GM03348 (cell line): ENCODE measurements at regions not wholly inside any gene's neighbourhood (a gene's known extent, or its start where the extent isn't known, plus 50 kb on each side); places are given as distances from the start of the nearest gene placed in this dataset.
A peak's percentile ranks its signal among the peaks of the same experiment; 100 is the strongest.

Experiments used
- DNase-seq: peaks from one replicate; pipeline ENCODE4 v3.0.0; 2012; ENCODE audit warnings: low spot score

DNA sequence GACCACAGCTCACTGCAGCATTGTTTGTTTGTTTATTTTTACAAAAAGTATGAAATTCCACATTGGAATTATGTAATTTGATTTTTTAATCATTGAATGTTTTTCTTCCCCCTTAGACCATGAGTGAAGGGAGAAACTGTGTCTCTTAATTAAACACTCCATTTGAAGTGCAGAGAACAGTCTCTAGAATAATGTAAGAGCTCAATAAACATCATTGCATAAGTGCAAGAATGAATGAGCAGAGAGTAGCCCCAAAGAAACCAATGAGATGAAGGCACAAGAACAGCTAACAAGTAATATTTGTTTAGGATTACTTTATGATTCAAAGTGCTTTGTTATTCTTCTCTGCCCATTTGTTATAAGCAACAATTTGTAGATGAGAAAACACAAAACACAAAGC is 921.3 kb upstream of the LCORL start:
- no peak for DNase-seq

DNA sequence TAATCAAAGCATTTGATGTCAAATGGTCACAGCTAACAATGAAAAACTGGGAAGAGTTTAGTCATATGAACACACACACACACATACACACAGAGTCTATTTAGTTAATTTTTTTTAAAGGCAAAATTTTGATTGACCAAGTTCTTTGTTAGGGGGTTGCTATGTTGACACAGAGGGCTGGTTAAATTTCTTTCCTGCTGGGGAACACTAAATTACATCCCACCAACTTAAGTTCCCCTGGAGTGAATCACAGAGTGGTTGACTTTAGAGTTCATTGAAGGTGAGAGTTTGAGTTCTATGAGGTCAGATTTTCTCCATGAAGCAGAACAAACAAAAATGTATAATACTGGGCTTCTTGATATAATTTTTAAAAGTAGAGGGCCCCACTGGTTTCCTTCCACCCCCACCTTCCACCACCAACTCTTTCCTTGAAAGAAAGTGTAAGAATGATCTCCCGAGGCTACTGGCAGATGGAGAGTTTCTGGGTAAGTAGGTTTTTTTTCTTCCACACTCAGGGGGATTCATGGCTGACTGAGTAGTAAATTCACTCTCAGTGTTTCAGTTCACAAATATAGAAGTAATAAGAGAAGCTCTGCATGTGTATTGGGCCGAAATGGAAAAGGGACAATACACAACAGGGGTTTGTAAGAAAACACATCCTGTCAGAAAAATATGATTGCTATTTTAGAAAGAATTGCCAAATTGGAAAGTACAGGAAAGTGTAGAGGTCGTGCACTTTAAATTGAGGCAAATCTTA is 917.0 kb upstream of the LCORL start:
- no peak for DNase-seq

- no peak for DNase-seq
Observed at GRCh38 chr4:18937746-18938145, 916.2 kb upstream of the LCORL start.

GRCh38 chr4:18937080-18937479 is 915.5 kb upstream of the LCORL start:
- no peak for DNase-seq

DNA sequence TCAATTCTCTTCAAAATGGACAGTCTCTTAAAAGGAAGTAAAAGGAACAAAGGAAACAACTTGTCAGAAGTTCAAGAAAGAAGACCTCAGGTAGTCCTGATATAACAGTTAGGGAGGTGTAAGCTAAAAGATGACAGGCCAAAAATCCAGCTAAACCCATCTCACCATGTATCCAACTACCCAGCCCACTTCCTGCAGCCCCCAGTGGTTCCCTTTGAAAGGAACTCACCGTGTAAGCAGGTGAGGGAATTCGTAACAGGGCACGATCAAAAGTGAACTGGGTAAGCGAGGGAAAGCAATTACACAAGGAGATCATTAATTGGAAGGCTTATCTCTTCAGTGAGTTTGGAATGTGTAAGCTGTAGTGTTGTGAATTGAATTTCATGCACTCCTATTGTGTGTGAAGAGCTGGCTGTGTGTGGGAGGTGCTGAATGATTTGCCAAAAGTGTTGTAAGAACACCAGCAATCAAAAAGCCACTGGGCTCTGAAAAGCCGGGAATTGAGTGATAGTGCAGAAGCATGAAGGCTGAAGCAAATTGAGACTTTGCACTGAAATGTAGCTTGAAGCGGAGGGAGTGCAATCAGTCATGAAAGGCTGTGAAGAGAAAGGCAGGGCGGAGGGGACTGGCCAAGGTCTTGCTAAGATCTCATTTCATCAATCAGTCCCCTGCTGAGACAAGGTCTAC is 914.2 kb upstream of the LCORL start:
- no peak for DNase-seq

DNA sequence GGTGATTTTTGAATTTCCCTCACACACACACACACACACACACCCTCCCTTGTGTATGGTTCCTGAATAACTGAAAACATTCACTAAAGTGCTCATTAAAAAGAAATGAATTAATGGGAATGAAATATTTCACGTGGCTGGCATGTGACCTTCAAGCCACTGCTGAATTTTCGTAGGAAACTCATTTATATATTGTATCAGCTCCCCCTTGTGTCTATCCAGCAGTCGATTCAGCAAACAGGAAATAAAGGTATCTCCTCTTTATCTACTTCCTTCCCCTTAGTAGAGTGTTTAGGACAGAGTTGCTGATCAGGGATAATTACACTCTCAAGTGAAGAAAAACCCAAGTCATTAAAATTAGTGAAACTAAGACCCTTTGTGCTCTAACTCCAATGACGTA is 912.6 kb upstream of the LCORL start:
- DNase-seq: peak; percentile 2

- DNase-seq: no peak
Observed at GRCh38 chr4:18932730-18933339, 911.3 kb upstream of the LCORL start.

DNA sequence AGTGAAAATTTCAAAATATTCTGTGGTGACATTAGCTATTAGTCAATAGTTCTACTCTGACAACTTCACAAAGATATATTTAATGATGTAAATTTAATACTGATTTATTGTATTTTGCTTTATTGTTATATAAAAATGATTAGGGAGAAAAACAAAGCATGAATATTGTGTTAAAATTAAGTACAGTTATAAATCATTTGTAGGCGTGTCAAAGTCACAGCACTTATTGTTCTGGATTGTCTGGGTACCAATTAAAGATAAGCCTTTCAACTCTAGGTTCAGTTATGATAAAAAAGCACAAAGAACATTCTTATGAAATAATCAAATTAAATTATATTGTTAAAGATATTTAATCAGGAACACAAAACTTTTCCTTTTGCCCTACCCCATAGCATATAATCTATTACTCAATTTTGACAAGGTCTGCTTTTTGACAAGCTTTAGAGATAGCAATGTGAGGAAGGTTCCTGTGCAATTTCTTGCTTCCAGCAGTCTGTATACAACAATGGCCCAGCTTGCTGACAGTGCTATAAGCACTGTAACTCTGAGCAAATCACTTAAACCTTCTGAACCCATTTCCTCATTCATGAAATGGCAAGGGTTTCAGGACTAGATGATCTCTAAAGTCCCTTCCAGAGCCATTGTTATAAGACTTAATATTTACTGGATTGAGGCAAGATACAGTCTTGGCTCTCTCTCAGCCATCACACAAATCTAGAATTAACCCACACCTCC is 910.3 kb upstream of the LCORL start:
- DNase-seq: no peak

DNA sequence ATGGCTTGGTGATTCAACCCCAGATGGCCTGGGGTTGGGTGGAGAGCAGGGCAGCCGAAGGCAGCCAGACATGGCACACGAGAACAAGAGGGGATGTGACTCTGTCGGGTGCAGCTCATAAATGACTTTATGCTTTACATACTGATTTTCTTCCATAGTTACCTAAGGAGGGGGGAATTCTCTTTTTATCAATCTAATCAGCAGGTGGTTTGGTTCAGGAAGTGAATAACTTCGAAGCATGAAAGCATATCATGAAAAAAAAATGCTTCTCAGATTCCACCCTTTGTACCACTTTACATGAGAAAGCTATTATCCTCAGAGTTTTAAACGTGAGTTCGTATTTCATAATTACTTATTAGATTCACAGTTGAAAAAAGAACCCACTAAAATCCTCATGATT is 908.9 kb upstream of the LCORL start:
- DNase-seq: no peak

DNA sequence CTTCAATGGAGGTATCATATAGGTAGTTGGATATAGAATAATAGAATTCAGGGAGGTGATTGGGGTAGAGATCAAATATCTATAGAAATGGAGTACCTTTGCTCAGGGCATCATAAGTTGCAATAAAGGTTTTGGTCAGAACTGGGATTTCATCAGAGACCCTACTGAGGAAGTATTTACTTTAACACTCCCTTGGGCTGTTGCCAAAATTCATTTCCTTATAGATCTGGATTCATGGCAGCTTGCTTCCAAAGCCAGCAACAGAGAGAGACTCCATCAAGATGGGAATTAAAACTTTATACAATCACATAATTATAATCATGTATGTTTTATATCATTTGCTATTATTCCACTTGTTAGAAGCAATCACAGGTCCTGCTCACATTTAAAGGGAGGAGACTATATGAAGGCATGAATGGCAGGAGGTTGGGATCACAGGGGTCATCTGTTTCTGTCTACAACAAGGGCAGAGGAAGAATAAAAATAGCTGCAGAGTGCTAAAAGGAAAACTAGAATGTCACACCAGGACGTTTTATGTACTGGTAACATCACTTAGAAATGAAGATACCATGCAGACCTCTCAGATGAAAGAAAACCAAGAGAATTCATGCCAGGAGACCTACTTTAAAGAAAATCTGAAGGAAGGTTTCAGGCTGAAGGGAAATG is 902.1 kb upstream of the LCORL start:
- DNase-seq: no peak

GRCh38 chr4:18917689-18918088 is 896.1 kb upstream of the LCORL start:
- DNase-seq: no peak

DNA sequence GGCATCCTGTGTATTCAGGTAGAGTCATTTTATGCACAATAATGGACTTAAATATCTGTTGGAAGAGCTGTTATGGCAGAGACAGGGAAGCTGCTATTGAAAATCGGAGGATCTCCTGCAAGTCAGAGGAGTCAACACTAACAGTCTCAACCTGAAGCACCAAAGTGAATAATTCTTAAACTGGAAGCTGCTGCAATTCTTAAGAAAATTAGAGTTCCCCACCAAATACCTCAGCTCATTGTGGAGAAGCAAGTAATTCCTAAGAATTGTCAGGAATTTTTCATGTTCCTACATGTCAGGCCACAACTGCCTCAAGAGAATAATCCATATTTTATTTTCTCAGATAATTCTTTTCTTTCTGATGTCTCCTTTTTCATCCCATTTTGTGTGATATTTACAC is 892.6 kb upstream of the LCORL start:
- DNase-seq: no peak

GRCh38 chr4:18894928-18895327 is 873.4 kb upstream of the LCORL start:
- no peak for DNase-seq

- peak; percentile 60 for DNase-seq
Observed at GRCh38 chr4:18882468-18882867, 860.9 kb upstream of the LCORL start.

DNA sequence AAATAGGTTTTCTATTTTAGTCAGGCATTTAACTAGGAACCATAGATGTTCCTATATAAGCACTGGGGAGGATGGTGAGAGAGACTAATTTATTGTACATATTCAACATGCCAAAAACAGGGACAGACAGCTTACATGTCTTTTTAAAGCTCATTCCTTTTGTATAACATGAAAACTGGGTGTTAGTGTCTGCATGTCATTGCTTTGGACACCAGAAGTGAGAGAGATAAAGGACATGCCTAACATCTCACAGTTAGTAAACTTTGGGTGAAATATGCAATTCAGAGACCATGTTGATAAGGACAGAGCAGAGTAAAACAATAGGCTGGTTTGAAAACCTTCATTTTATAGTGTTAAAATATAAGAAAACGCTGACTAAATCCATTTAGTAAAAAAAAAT is 860.0 kb upstream of the LCORL start:
- no peak for DNase-seq

DNA sequence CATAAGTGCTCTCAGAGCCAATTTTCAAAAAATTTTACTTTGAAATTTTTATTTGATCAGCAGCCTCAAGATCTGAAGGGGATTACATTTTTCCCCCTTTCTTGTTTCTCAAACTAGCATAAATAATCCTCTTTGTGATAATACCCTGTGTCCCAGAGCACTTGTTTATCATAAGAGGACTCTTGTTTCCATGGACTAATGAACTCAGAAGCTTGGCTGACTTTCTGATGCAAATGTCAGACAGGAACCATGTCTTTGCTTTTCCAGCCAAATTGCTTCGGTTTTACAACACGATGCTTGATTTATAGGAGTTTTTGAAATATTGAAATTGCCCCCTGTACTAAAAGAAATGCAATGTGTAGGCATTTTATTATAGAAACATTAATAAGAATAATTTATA is 859.3 kb upstream of the LCORL start:
- DNase-seq: no peak

GRCh38 chr4:18878561-18878960 is 857.0 kb upstream of the LCORL start:
- DNase-seq: no peak

- no peak for DNase-seq
Observed at GRCh38 chr4:18869166-18869565, 847.6 kb upstream of the LCORL start.

DNA sequence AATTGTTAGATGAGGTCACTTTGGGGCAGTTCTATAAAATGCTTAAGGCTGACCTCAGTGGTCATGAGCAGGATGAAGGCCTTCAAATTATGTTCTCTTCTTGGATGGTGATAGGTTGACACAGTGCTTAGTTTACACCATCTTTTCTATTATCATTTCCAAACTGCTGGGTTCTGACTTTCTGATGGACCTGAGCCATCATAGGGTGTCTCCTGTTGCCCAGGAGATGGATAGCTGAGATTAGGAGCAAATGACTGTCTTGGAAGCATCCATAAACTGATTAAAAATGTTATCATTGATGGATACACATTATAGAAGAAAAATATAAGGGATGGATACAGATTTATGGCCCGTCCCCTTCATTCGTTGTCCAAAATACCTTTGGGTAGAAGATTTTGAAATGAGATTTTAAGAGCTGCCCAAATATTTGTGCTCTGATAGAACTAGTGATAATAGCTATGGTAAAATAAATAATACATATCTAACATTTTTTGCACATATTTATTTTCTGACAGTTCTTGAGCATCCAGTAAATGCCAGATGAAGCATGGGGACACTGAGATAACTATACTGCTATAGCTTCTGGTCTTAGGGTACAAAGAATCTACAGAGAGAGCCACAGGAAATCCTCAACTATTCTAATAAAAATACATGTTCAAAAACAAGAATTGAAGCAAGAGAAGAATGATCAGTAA is 839.4 kb upstream of the LCORL start:
- no peak for DNase-seq

- DNase-seq: no peak
Observed at GRCh38 chr4:18859468-18859867, 837.9 kb upstream of the LCORL start.

- DNase-seq: no peak
Observed at GRCh38 chr4:18858229-18858922, 836.8 kb upstream of the LCORL start.
